ENCODE measurements at regions not wholly inside any gene's neighbourhood (a gene's known extent, or its start where the extent isn't known, plus 50 kb on each side); places are given as distances from the start of the nearest gene placed in this dataset.

- Histone ChIP-seq H3K4me1 (ENCODE audit: insufficient read depth, low read length, poor library complexity, severe bottlenecking) (no peaks in the 10 kb centered on the region), H3F3A (ENCODE audit: low read depth) (no peaks in the 10 kb centered on the region), H3K36me3 (ENCODE audit: insufficient read depth, low read length) (no peaks in the 10 kb centered on the region), H3K9ac (ENCODE audit: low read depth, low read length, poor library complexity, severe bottlenecking) (no peak overlapping the region), H3K27me3 (ENCODE audit: insufficient read depth, low read length, poor library complexity, severe bottlenecking) (no peaks in the 10 kb centered on the region), H3K4me2 (ENCODE audit: low read depth, low read length, poor library complexity, severe bottlenecking) (no peak overlapping the region), H3K9me2 (replicated peaks; ENCODE audit: low read depth, low read length) (no peaks in the 10 kb centered on the region), H3K9me3 (ENCODE audit: insufficient read depth, low read depth, low read length) (peaks cover 27% of the 10 kb centered on the region; the same call in 1 of the 2 replicates), H3K79me2 (ENCODE audit: insufficient read depth, low read length) (no peaks in the 10 kb centered on the region), H4K20me1 (ENCODE audit: insufficient read depth, low read length, poor library complexity, severe bottlenecking) (no peaks in the 10 kb centered on the region), H2AFZ (ENCODE audit: low read length) (no peak overlapping the region), H3K4me3 (ENCODE audit: low read length, poor library complexity, severe bottlenecking) (no peak overlapping the region)
- TF ChIP-seq EZH2phosphoT487 (IDR thresholded peaks at IDR 0.05; ENCODE audit: borderline replicate concordance) = no peak
- TF ChIP-seq, protein P1, sequence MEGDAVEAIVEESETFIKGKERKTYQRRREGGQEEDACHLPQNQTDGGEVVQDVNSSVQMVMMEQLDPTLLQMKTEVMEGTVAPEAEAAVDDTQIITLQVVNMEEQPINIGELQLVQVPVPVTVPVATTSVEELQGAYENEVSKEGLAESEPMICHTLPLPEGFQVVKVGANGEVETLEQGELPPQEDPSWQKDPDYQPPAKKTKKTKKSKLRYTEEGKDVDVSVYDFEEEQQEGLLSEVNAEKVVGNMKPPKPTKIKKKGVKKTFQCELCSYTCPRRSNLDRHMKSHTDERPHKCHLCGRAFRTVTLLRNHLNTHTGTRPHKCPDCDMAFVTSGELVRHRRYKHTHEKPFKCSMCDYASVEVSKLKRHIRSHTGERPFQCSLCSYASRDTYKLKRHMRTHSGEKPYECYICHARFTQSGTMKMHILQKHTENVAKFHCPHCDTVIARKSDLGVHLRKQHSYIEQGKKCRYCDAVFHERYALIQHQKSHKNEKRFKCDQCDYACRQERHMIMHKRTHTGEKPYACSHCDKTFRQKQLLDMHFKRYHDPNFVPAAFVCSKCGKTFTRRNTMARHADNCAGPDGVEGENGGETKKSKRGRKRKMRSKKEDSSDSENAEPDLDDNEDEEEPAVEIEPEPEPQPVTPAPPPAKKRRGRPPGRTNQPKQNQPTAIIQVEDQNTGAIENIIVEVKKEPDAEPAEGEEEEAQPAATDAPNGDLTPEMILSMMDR (conservative IDR thresholded peaks at IDR 0.05; ENCODE audit: low read length) = no peak
These were observed 1045.8 kb downstream of the BRD1 start for GRCh38 chr22:48781868-48782267.

DNA sequence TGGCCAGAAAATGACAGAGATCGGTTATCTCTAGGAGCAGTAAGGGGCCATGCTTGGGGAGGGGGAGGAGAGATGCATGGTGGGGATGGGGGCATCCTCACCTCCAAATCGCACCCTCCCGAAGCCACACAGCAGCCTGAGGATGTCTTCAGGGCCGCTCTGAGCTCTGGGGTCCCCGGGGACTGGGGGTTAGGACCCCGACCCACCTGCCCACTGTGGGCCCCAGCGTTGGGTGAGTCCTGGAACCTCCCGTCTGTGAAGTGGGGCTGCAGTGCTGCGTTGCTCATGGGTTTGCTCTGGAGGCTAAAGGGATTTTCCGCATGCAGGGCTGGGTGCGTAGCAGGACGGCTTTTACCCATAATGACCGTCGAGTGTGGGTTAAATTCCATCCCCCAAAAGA is 1046.3 kb downstream of the BRD1 start:
- no peak overlapping the region for H3K4me3 ChIP-seq (ENCODE audit: low read length, poor library complexity, severe bottlenecking)
- H3K79me2 ChIP-seq (ENCODE audit: insufficient read depth, low read length) = no peaks in the 10 kb centered on the region
- H4K20me1 ChIP-seq (ENCODE audit: insufficient read depth, low read length, poor library complexity, severe bottlenecking) = no peaks in the 10 kb centered on the region
- H3F3A ChIP-seq (ENCODE audit: low read depth) = no peaks in the 10 kb centered on the region
- H3K9me2 ChIP-seq (replicated peaks; ENCODE audit: low read depth, low read length) = no peaks in the 10 kb centered on the region
- no peak overlapping the region for H2AFZ ChIP-seq (ENCODE audit: low read length)
- H3K4me2 ChIP-seq (ENCODE audit: low read depth, low read length, poor library complexity, severe bottlenecking) = no peak overlapping the region
- H3K9ac ChIP-seq (ENCODE audit: low read depth, low read length, poor library complexity, severe bottlenecking) = no peak overlapping the region
- H3K4me1 ChIP-seq (ENCODE audit: insufficient read depth, low read length, poor library complexity, severe bottlenecking) = no peaks in the 10 kb centered on the region
- H3K36me3 ChIP-seq (ENCODE audit: insufficient read depth, low read length) = no peaks in the 10 kb centered on the region
- H3K27me3 ChIP-seq (ENCODE audit: insufficient read depth, low read length, poor library complexity, severe bottlenecking) = no peaks in the 10 kb centered on the region
- peaks cover 27% of the 10 kb centered on the region; the same call in 1 of the 2 replicates for H3K9me3 ChIP-seq (ENCODE audit: insufficient read depth, low read depth, low read length)
- TF ChIP-seq, protein P1 (conservative IDR thresholded peaks at IDR 0.05; ENCODE audit: low read length) = no peak
- TF ChIP-seq EZH2phosphoT487 (IDR thresholded peaks at IDR 0.05; ENCODE audit: borderline replicate concordance) = no peak

DNA sequence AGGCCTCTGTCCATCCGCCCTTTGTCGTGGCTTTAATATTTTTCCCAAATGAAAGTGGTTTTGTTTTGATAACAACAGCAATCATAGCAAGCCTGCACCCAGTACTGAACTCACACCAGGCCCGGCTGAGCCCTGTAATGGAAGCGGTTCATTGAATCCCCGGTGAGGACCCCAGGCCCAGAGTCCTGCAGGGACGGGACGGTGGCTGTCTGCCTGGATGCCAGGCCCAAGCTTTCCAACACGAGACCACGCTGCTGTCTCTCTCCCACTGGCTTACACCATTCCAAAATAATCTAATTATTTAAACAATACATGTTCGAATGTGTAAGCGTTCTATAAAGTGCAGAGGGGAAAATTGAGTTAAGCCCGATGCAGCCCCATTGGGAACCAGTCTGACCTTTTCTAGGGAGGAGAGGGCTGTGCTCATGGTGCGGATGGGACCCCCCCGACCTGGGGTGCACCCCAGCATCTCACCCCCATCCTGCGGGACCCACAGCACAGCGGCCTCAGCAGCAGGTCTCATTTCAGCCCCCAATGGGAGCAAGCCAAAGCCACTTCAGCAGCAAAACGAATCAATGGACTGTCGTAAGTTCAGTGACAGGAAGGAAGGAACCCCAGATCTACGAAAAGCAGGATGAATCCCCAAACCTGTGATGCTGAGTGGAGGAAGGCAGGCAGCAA is 1046.9 kb downstream of the BRD1 start:
- H3K4me3 ChIP-seq (ENCODE audit: low read length, poor library complexity, severe bottlenecking) = no peak overlapping the region
- no peaks in the 10 kb centered on the region for H4K20me1 ChIP-seq (ENCODE audit: insufficient read depth, low read length, poor library complexity, severe bottlenecking)
- H3K9me2 ChIP-seq (replicated peaks; ENCODE audit: low read depth, low read length) = no peaks in the 10 kb centered on the region
- no peaks in the 10 kb centered on the region for H3K4me1 ChIP-seq (ENCODE audit: insufficient read depth, low read length, poor library complexity, severe bottlenecking)
- H3K9me3 ChIP-seq (ENCODE audit: insufficient read depth, low read depth, low read length) = peaks cover 27% of the 10 kb centered on the region; the same call in 1 of the 2 replicates
- no peak overlapping the region for H2AFZ ChIP-seq (ENCODE audit: low read length)
- no peaks in the 10 kb centered on the region for H3K36me3 ChIP-seq (ENCODE audit: insufficient read depth, low read length)
- H3K79me2 ChIP-seq (ENCODE audit: insufficient read depth, low read length) = no peaks in the 10 kb centered on the region
- no peaks in the 10 kb centered on the region for H3F3A ChIP-seq (ENCODE audit: low read depth)
- H3K4me2 ChIP-seq (ENCODE audit: low read depth, low read length, poor library complexity, severe bottlenecking) = no peak overlapping the region
- TF ChIP-seq, protein P1 (conservative IDR thresholded peaks at IDR 0.05; ENCODE audit: low read length) = no peak
- no peak for TF ChIP-seq EZH2phosphoT487 (IDR thresholded peaks at IDR 0.05; ENCODE audit: borderline replicate concordance)
- H3K27me3 ChIP-seq (ENCODE audit: insufficient read depth, low read length, poor library complexity, severe bottlenecking) = no peaks in the 10 kb centered on the region
- no peak overlapping the region for H3K9ac ChIP-seq (ENCODE audit: low read depth, low read length, poor library complexity, severe bottlenecking)
